Osteoblast (primary cell): ENCODE measurements at regions not wholly inside any gene's neighbourhood (a gene's known extent, or its start where the extent isn't known, plus 50 kb on each side); places are given as distances from the start of the nearest gene placed in this dataset.

Experiments used
- DNase-seq: peaks from one replicate; pipeline ENCODE4 v3.0.0; 2011; ENCODE audit warnings: low spot score, mixed read lengths; ENCODE audit not compliant: insufficient read length; ENCODE audit errors: missing footprints
- H2AFZ ChIP-seq: 2 replicates; pipeline ENCODE4 v1.6.0; 2011; ENCODE audit warnings: mild to moderate bottlenecking, low read length
- H3K27ac ChIP-seq: 2 replicates; pipeline ENCODE4 v1.5.1; 2011; ENCODE audit warnings: mild to moderate bottlenecking, low read depth, low read length, moderate library complexity
- H3K27me3 ChIP-seq: 2 replicates; pipeline ENCODE4 v1.6.0; 2012; ENCODE audit warnings: mild to moderate bottlenecking, control low read depth, inconsistent platforms, low read length, moderate library complexity; ENCODE audit not compliant: insufficient read depth
- H3K36me3 ChIP-seq: 2 replicates; pipeline ENCODE4 v1.5.1; 2011; ENCODE audit warnings: mild to moderate bottlenecking, low read length, control low read depth, moderate library complexity; ENCODE audit not compliant: insufficient read depth
- H3K4me1 ChIP-seq: 2 replicates; pipeline ENCODE4 v1.5.1; 2011; ENCODE audit warnings: mild to moderate bottlenecking, low read length, control low read depth, moderate library complexity; ENCODE audit not compliant: insufficient read depth
- H3K4me2 ChIP-seq: 2 replicates; pipeline ENCODE4 v1.6.0; 2011; ENCODE audit warnings: mild to moderate bottlenecking, low read length; ENCODE audit not compliant: insufficient read depth
- H3K4me3 ChIP-seq: fragments of 200-600 bp; sonication (generic); 3 replicates; pipeline ENCODE4 v1.5.1; 2012; ENCODE audit warnings: mild to moderate bottlenecking, low read length, inconsistent platforms; ENCODE audit not compliant: insufficient read depth
- H3K79me2 ChIP-seq: 2 replicates; pipeline ENCODE4 v1.6.0; 2012; ENCODE audit warnings: mild to moderate bottlenecking, low read length, control low read depth, inconsistent platforms; ENCODE audit not compliant: insufficient read depth
- H3K9me3 ChIP-seq: 2 replicates; pipeline ENCODE4 v1.5.1; 2011; ENCODE audit warnings: low read depth, low read length, control low read depth
- H4K20me1 ChIP-seq: 2 replicates; pipeline ENCODE4 v1.6.0; 2012; ENCODE audit warnings: mild to moderate bottlenecking, low read length, control low read depth; ENCODE audit not compliant: insufficient read depth
- CTCF ChIP-seq: IDR thresholded peaks from 2 replicates; pipeline ENCODE4 v1.5.1; 2011; ENCODE audit warnings: mild to moderate bottlenecking, low read depth, low read length, moderate library complexity; ENCODE audit errors: extremely low read depth

GRCh38 chrX:22383988-22384387 lies 111.3 kb downstream of the CBLL2 start:
- Histone ChIP-seq H3K4me3 (no peak overlapping the region), H3K27ac (no peak overlapping the region), H3K9me3 (no peaks in the 10 kb centered on the region), H3K4me2 (no peak overlapping the region), H3K79me2 (no peaks in the 10 kb centered on the region), H2AFZ (no peak overlapping the region), H3K36me3 (no peaks in the 10 kb centered on the region), H3K27me3 (no peaks in the 10 kb centered on the region), H4K20me1 (no peaks in the 10 kb centered on the region), H3K4me1 (peaks cover 2% of the 10 kb centered on the region)
- no peak for DNase-seq
- peak; percentile 6 for TF ChIP-seq CTCF

GRCh38 chrX:22389556-22390179 lies 117.0 kb downstream of the CBLL2 start:
- Histone ChIP-seq H3K4me3 (no peak overlapping the region), H3K27me3 (no peaks in the 10 kb centered on the region), H3K27ac (peak overlapping the region; percentile 81), H3K4me1 (peaks cover 7% of the 10 kb centered on the region), H3K36me3 (no peaks in the 10 kb centered on the region), H3K9me3 (no peaks in the 10 kb centered on the region), H3K4me2 (peak overlapping the region; percentile 37), H3K79me2 (no peaks in the 10 kb centered on the region), H2AFZ (no peak overlapping the region), H4K20me1 (no peaks in the 10 kb centered on the region)
- DNase-seq: no peak
- no peak for TF ChIP-seq CTCF

- H3K4me1 ChIP-seq: peaks cover 22% of the 10 kb centered on the region
- no peaks in the 10 kb centered on the region for H3K36me3 ChIP-seq
- no peak overlapping the region for H3K4me3 ChIP-seq
- no peaks in the 10 kb centered on the region for H3K79me2 ChIP-seq
- H3K27me3 ChIP-seq: no peaks in the 10 kb centered on the region
- no peak overlapping the region for H2AFZ ChIP-seq
- H3K27ac ChIP-seq: no peak overlapping the region
- H4K20me1 ChIP-seq: no peaks in the 10 kb centered on the region
- H3K4me2 ChIP-seq: no peak overlapping the region
- TF ChIP-seq CTCF: no peak
- peak; percentile 34 for DNase-seq
- no peaks in the 10 kb centered on the region for H3K9me3 ChIP-seq
These were observed 119.6 kb downstream of the CBLL2 start for GRCh38 chrX:22392133-22392948.

GRCh38 chrX:22395372-22395771 lies 122.7 kb downstream of the CBLL2 start:
- H3K36me3 ChIP-seq: no peaks in the 10 kb centered on the region
- H3K27me3 ChIP-seq: no peaks in the 10 kb centered on the region
- peaks cover 2% of the 10 kb centered on the region for H3K9me3 ChIP-seq
- TF ChIP-seq CTCF: no peak
- H4K20me1 ChIP-seq: no peaks in the 10 kb centered on the region
- peak overlapping the region; percentile 55 for H3K27ac ChIP-seq
- H3K79me2 ChIP-seq: no peaks in the 10 kb centered on the region
- no peak overlapping the region for H3K4me2 ChIP-seq
- no peak overlapping the region for H2AFZ ChIP-seq
- H3K4me1 ChIP-seq: peaks cover 15% of the 10 kb centered on the region
- no peak for DNase-seq
- no peak overlapping the region for H3K4me3 ChIP-seq
